Limb (tissue), 2 donors: ENCODE measurements at regions not wholly inside any gene's neighbourhood (a gene's known extent, or its start where the extent isn't known, plus 50 kb on each side); places are given as distances from the start of the nearest gene placed in this dataset.
"Not testable (repeated sequence)": the region's sequence is repeated elsewhere in the genome, so short reads cannot be mapped to it uniquely, and the experiment has no call there.

Experiments used
- DNase-seq, 2 donors: peaks; one replicate each; pipeline ENCODE4 v3.0.0-alpha.2; 2016; ENCODE audit errors: extremely low spot score in 2 of 2

GRCh38 chr16:52386694-52387093 lies 160.2 kb downstream of the TOX3 start:
- no peak for DNase-seq

DNA sequence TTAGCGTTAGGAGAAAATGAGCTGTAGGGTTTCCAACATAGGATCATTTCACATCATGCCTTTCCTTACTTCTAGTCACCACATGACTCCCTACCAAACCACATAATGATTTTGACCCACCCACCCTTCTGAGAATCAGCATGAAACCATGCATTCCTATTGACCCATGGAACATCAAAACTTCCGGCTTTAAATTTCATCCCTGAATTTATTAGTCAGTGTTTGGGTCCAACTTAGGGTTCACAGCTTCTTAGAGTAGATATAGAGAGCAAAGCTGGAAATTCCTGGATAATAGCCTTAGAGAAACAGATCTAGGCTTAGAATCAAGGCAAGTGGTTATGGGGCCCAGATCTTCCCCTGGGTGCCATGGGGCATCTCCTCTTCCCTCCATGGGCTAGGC lies 162.6 kb downstream of the TOX3 start:
- DNase-seq, result no peak

GRCh38 chr16:52383640-52384292 lies 163.2 kb downstream of the TOX3 start:
- no peak for DNase-seq

DNA sequence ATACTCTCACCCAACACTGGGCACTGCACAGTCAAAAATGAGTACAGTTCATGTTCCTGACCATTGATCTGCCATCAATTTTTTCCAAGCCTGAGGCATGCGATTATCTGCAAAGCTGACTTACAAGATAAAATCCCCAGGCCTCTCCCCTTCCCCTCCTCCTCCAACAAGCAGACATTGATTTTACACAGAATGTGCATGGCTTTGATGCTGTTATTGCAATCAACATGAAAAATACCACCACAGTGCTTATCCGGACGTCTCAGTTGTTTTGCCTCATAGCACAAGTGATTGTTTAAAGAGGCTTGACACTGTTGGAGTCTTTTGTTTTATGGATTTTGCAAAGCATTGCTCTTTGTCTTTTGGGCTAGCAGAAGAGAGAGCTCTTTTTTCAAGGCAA lies 163.8 kb downstream of the TOX3 start:
- no peak for DNase-seq

GRCh38 chr16:52379551-52379950 lies 167.4 kb downstream of the TOX3 start:
- DNase-seq, result no peak

GRCh38 chr16:52376676-52377280 lies 170.2 kb downstream of the TOX3 start:
- DNase-seq, result no peak

- DNase-seq, result no peak
These were observed 174.6 kb downstream of the TOX3 start for GRCh38 chr16:52372313-52372712.

DNA sequence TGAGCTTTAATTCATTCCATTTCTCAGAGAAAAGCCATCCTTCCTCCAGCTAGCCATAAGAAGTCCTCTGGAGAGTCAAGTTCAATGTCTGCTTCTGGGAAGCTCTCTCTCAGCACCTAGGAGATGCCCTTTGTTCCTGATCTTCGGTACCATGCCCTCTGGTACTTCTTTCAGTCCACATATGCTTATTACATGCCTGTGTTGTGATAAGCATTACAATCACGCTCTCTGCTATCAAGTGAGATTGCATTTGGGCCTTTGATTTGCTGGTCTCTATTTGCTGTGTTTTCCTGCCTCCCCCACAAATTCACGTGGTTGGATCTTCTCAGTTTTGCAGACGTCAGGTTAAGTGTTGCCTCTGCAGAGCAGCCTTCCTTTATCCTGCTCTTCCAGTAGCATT lies 178.1 kb downstream of the TOX3 start:
- no peak for DNase-seq

GRCh38 chr16:52367821-52368220 lies 179.1 kb downstream of the TOX3 start:
- no peak for DNase-seq

DNA sequence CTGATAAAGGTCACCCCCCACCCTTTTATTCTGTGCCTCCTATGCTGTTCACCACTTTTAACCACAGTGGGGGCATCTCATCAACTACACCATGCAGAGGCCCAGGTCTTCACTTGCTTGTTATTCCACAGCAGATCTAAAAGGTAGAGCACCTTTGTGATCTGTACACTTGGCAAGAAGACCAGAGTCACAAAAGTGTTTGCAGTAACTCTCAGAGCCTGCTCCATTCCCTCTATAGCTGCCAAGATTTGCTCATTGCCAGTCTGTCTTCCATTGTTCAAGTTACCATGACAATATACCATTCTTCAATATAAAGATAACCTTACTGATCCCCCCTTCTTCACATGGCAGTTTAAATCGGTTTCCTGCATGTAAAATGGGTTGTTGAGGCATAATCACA lies 180.0 kb downstream of the TOX3 start:
- no peak for DNase-seq

DNA sequence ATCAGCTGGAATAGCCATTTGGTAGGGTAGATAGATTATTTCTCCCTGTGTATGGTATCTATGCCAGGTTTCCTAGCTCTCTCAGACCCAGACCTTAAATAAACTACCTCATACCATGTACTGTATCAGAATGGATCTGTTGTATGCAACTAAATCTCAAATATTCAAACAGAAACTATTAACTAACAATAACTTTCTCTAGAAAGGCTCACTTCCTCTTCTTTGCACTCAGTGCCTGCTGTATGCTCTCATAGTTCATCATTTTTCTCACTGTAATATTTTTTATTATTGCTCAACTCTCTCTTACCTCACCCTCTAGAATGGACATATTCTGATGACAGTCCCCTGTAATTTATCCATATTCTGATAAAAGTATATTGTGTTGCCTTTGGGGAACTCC lies 182.4 kb downstream of the TOX3 start:
- DNase-seq, result no peak

- no peak for DNase-seq
These were observed 183.9 kb downstream of the TOX3 start for GRCh38 chr16:52363082-52363481.

GRCh38 chr16:52357711-52358110 lies 189.2 kb downstream of the TOX3 start:
- no peak for DNase-seq

DNA sequence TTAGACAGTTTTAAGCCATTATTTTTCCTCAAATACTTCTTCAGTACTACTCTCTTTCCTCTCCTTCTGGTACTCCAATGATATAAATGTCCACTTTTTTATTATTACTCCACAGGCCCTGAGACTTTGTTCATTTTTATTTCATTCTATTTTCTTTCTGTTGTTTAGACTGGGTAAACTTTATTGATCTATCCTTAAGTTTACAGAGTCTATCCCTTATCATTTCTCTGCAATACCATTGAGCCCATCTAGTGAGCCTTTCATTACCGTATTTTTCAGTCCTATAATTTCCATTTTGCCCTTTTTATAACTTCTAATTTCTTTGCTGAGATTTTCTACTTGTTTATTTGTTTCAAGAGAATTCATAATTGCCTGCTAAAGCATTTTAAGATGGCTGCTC lies 193.7 kb downstream of the TOX3 start:
- DNase-seq, result no peak

DNA sequence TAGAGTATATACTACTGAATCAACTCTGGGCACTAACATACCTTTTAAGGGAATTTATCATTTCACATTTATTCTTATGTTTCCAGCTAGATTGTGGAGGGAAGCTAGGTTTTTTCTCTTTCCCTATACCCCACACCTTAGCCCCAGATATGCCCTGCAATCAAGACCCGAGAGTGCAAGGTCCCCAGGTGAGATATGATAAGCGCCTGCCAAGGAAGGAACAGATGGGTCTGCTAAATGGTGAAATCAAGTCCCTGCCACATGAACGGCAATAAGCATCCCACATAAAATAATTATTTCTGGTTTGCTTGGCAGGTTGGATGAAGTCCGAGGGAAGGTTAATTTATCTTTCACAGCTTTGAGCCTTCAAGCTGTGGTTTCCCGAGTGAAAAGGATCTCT lies 195.5 kb downstream of the TOX3 start:
- no peak for DNase-seq

- no peak for DNase-seq
These were observed 196.8 kb downstream of the TOX3 start for GRCh38 chr16:52350031-52350642.

GRCh38 chr16:52346709-52347108 lies 200.2 kb downstream of the TOX3 start:
- DNase-seq, result no peak

- DNase-seq, result not testable (repeated sequence)
These were observed 213.3 kb downstream of the TOX3 start for GRCh38 chr16:52333673-52334072.

DNA sequence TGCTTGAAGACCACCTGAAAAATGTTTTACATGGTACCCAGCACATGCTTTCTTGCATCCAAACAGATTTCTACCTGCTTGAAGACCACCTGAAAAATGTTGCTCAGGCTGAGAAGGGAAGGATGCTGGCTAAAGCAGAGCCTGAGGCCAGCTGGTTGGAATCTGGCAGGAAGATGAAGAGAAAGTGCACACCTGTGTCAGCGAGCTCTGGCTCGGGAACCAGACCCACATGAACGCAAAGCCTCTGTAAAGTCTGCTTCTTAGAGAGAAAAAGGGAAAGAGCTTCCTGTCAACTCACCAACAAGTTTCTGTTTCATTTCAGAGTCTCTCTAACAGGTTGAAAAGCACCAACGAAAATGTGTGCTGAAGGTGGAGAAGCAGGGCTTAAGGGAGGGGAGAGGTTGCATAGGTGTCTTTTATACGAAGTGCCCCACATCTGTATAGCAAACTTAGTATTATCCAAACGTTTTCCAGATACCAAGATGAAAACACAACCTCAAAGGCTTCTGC lies 226.0 kb downstream of the TOX3 start:
- no peak for DNase-seq

DNA sequence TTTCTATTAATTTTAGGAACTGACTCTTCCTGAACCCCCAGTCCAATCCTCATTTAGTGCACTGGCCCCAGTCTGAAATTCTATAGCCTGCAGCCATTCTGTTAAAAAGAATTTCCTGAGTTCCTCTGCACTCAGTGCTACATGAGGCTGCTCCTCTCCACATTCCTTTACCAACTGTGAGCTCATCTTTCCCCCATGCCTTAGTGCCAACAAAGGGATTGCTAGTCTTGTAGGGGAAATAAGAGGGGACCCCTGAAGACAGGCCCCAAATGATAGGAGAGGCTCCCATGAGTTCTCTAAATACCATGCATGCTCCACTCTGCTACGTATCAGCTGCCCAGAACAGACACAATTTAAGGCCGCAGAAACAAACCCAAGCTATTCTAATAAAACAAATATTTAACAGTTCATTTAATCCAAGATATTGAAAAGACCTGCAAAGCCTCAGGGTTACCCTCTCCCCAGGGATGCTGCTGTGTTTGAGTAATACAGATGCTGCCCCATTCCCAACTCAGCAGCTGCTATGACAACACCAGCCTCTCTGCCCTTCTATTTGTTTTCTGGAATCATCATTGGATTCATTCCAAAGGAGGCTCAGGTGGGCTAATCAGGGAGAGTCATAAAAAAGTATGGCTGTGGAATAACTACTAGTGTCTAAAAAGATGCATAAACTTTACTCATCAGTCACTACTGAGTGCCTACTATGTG lies 228.5 kb downstream of the TOX3 start:
- DNase-seq, result no peak

DNA sequence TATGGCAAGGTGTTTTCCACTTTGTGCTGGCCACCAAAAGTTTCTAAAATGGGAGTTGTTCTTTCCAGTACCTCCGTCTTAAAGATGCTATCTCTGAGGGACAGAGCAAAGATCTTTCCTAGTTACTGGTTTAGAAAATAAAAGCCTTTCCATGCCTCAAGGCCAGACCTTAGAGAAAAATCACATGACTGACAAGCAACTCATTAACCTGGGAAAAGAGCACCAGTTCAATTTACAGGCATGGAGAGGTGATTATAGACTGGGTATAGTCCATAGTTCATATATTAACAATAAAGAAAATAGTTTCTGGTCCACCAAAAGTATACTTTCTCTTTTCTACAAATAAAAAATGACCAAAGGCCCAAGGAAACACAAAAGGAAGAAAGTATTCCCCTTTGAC lies 230.7 kb downstream of the TOX3 start:
- DNase-seq, result no peak

GRCh38 chr16:52312716-52313115 lies 234.2 kb downstream of the TOX3 start:
- DNase-seq, result no peak
